NCI-H510A (cell line): ENCODE measurements at regions not wholly inside any gene's neighbourhood (a gene's known extent, or its start where the extent isn't known, plus 50 kb on each side); places are given as distances from the start of the nearest gene placed in this dataset.

Source experiments
- DNase-seq: peaks from one replicate; lab custom pipeline; 2025; lab: John Stamatoyannopoulos, UW

GRCh38 chr12:115017346-115017745 lies 333.4 kb upstream of the TBX3 start:
- no peak for DNase-seq

- no peak for DNase-seq
Measured at GRCh38 chr12:115013236-115013981, 329.4 kb upstream of the TBX3 start.

GRCh38 chr12:115012861-115013235 lies 328.9 kb upstream of the TBX3 start:
- DNase-seq, result no peak

GRCh38 chr12:115011703-115012102 lies 327.7 kb upstream of the TBX3 start:
- no peak for DNase-seq

GRCh38 chr12:115010324-115010995 lies 326.5 kb upstream of the TBX3 start:
- DNase-seq, result no peak

GRCh38 chr12:115008929-115009328 lies 325.0 kb upstream of the TBX3 start:
- DNase-seq, result no peak

GRCh38 chr12:115004470-115005146 lies 320.6 kb upstream of the TBX3 start:
- no peak for DNase-seq

- no peak for DNase-seq
Measured at GRCh38 chr12:115002434-115002833, 318.5 kb upstream of the TBX3 start.

GRCh38 chr12:115001571-115002180 lies 317.7 kb upstream of the TBX3 start:
- no peak for DNase-seq

GRCh38 chr12:115000038-115000437 lies 316.1 kb upstream of the TBX3 start:
- no peak for DNase-seq

- DNase-seq, result no peak
Measured at GRCh38 chr12:114998750-114999128, 314.8 kb upstream of the TBX3 start.

- DNase-seq, result no peak
Measured at GRCh38 chr12:114998118-114998749, 314.3 kb upstream of the TBX3 start.

GRCh38 chr12:114996382-114996781 lies 312.4 kb upstream of the TBX3 start:
- DNase-seq, result no peak

- no peak for DNase-seq
Measured at GRCh38 chr12:114995891-114996290, 311.9 kb upstream of the TBX3 start.

GRCh38 chr12:114993165-114993564 lies 309.2 kb upstream of the TBX3 start:
- no peak for DNase-seq

GRCh38 chr12:114992443-114992842 lies 308.5 kb upstream of the TBX3 start:
- no peak for DNase-seq

GRCh38 chr12:114990381-114990780 lies 306.4 kb upstream of the TBX3 start:
- no peak for DNase-seq

- no peak for DNase-seq
Measured at GRCh38 chr12:114986849-114987248, 302.9 kb upstream of the TBX3 start.

GRCh38 chr12:114986178-114986714 lies 302.3 kb upstream of the TBX3 start:
- no peak for DNase-seq

- DNase-seq, result no peak
Measured at GRCh38 chr12:114984634-114985061, 300.7 kb upstream of the TBX3 start.

GRCh38 chr12:114982760-114983159 lies 298.8 kb upstream of the TBX3 start:
- DNase-seq, result no peak

GRCh38 chr12:114981036-114981435 lies 297.1 kb upstream of the TBX3 start:
- DNase-seq, result no peak
